GM19452 (cell line): ENCODE measurements at regions not wholly inside any gene's neighbourhood (a gene's known extent, or its start where the extent isn't known, plus 50 kb on each side); places are given as distances from the start of the nearest gene placed in this dataset.
"Not testable (repeated sequence)": the region's sequence is repeated elsewhere in the genome, so short reads cannot be mapped to it uniquely, and the experiment has no call there.

Experiments used
- ATAC-seq: cut with Tn5 transposase; IDR thresholded peaks from one replicate; pipeline ENCODE4 v1.9.1; 2021; ENCODE audit not compliant: unreplicated experiment

DNA sequence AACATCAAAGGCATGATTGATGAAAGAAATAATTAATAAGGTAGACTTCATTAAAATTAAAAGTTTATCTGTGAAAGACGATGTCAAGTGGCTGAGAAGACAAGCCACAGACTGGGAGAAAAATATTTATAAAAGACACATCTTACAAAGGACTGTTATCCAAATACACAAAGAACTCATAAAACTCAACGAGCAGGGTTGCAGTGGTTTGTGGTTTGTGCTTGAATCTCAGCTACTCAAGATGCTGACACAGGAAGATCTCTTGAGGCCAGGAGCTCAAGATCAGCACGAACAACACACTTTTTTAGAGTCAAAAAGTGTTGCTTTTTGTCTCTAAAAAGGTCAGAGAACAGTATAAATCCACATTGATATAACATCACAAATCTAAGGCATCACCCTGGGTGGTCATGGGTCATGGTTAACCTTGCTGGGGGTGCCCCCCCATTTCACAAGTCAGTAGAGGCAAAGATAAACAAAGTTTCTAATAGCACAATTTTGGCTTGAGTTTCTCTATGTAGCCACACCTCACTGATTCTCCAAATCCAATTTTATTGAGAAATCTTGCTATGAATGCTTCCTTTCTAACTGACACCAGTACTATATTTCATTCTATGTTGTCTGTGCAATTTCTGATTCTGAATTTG is 342.9 kb upstream of the RPS23 start:
- no peak for ATAC-seq

DNA sequence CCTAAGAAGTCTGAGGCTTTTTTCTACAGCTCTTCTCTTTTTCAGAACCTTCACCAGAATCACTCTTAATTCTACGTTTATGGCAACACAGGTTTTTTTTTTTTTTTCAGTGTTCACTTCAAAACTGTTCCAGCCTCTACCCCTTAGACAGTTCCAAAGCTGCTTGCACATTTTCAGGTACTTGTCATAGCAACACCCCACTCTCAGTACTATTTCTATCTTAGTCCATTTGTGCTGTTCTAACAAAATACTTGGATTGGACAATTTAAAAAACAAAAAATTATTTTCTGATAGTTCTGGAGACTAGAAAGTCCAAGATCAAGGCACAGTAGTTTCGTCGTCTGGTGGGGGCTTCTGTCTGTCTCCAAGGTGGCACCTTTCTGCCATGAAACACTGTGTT is 340.9 kb upstream of the RPS23 start:
- no peak for ATAC-seq

DNA sequence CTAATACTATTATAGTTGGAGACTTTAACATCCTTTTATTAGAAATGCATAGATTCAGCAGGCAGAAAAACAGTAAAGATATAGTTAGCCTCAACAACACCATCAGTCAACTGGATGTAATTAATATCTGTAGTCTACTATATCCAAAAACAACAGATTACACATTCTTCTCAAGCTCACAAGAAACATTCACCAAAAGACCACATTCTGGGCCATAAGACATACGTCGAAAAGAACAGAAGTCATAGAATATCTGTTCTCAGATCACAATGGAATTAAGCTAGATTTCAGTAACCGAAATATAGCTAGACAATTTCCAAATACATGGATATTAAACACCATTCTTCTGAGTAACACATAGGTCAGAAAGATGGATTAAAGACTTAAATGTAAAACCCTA is 336.6 kb upstream of the RPS23 start:
- no peak for ATAC-seq

DNA sequence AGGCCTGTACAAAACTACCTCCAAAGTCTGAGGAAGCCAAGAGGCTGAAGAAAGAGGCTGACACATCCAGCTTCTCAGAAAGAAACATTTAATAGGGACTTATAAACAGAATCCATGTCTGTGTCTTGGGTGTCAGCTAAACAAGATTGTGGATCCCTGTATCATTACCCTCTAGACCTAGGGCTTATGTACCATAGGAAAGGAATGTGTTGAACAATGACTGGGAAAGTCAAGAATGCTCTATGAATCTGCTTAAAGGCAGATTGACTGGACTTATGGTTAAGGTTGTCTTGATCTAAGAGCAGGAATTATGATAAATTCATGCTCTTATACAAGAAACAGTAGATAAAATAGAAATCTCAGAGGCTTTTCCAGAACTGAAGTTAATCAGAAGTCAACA is 335.7 kb upstream of the RPS23 start:
- no peak for ATAC-seq

DNA sequence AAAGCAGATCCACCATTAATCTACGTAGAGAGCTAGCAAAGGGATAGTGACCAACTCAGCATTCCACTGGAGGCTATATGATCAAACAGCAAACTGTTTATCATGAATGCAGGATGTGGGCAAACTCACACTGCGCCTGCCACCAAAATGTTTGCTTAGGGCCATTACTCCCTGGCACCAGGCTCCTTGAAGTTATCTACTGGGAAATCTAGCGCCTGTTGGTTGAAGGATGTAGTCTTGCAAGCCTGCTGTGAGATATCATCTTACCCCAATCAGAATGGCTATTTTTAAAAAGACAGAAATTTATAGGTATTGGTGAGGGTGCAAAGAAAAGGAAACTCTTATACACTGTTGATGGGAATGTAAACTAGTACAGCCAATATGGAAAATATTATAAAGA is 332.5 kb upstream of the RPS23 start:
- ATAC-seq: no peak

DNA sequence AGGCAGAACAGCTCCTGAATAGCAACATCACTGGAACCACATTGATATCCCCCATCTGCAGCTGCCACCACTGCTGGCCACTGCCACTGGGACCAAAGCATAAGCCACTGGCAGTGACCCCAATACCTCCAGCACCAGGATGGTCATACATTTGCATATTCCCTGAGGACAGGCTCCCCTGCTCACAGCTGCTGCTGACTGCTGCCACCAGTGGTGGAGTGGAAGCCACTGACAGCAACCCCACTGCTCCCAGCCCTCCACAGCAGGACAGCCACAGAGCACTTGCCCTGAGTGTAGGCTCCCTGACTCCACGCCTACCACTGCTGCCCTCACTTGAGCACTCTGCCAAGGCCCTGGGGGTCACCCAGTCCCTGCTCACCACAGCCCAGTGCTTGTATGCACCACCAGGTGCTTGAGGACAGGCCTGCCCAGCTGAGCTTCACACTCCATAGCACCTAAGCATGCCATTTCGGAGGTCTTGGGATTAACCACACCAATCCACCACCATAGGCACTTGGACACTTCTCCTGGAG is 327.4 kb upstream of the RPS23 start:
- no peak for ATAC-seq

DNA sequence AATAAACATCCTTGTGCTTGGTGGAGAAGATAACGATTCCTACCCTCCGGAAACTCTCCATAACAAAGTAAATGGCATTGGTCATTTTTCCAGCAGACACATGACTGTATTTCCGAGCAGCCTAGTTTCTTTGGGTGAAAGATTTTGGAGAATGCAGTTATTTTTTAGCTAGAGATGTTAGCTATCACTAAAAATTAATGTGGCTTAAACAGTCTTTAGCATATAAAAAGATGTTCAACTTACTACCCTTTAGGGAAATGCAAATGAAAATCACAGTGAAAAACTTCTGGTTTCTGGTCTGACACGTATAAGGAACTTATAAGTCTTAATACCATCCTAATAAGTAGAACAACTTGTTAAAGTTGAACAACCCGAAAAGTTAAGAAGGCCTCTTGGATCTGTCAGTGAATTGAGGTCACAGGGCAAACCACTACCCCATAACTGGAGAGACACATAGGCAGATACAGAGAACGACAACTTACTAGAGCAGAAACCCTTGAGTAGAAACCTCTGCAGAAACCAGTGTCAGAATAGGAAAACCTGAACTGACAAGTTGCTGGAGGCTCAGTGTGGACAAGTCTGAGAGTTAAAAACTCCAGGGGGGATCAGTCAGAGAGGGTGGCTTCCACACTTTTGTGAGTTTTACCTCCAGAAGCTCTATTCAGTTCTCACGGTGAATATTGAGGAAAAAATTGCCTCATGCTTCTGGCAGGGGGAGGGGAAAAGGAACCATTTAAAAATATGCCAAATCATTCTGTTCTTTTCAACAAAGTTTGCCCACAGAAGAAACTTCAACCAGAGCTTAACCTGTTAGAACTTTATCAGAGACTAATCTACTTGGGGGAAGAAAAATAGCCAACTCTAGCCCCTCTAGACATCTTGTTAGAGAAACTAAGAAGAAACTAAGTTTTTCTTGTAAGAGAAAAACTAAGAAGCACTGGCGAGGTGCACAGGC is 325.2 kb upstream of the RPS23 start:
- no peak for ATAC-seq

DNA sequence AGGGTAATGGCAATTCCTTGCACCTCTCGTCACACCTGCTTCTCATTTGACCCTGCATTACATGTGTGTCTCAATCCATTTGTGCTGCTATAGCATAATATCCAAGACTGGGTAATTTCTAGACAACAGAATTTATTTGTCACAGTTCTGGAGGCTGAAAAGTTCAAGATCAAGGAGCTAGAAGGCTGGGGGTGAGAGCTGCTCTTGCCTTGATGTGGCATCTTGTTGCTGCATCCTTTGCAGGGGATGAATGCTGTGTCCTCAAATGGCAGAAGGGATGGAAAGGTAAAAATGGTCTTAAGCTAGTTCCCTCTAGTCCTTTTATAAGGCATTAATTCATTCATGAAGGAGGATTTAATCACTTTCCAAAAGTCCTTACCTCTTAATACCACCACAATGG is 323.7 kb upstream of the RPS23 start:
- ATAC-seq: no peak

DNA sequence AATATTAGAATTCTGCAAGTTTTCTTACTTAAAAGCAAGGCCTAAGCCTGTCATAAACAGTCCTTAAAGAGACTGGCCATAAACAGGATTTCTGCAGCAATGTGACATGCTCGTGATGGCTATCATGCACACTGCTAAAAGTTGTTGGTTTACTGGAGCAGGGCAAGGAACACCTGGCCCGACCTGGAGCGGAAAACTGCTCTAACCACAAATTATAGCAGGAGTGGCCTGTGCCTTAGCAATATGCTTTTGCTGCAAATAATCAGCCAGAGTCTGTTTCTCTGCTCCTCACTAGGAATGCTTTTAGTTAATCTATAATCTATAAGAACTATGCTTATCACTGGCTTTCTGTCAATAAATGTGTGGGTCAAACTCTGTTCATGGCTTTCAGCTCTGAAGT is 322.9 kb upstream of the RPS23 start:
- ATAC-seq: no peak

DNA sequence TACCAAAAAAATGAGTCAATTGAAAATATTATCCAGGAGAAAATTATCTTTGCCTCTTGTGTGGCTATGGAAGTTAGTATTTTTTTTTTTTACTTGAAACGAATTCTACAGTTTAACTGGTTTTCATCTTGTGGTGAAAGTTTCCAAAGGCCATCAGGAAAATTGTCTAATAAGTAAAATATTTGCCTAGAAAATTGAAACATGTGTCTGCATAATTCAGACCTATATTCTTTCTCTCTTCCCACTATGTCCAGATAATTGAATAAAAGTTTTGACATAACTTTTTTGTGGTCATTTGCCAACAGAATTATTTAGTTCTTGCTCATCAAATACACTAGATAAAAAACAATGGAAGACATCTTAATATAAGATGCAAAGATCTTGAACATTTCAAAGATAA is 321.5 kb upstream of the RPS23 start:
- ATAC-seq: no peak

DNA sequence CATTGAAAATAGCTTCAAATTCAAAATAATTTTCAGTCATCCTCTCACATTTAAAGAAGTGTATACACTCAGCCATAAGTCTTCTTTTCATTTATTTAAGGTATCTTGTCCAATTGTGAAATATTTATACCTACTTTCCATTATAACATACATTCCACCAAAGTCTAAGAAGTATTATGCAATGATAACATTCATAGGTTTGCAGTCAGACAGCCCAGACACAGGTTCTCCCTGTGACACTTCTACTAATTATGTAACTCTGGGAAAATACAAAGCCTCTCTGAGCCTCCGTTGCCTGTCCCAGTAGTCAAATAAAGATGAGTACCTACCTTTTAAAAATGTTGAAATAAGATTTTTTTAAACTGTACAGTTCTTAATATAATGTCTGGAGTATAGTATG is 320.9 kb upstream of the RPS23 start:
- no peak for ATAC-seq

DNA sequence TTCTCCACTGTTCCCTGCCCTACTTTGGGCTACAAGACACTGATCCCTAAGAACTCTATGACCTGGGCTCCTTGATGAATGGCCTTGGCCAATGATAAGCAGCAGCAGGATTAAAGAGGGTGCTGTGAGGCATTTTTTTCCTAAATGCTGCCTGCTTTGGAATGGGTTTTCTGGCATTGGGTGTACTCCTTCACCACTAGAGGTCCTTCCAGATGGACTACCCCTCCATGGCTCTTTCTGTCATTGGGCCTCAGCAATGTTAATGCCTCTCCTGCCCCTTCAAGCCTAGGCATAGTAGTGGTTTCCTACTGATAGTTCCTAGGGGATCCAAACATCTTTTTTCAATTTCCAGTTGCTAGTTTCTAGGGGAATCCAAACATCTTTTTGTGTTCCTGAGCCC is 319.3 kb upstream of the RPS23 start:
- no peak for ATAC-seq

DNA sequence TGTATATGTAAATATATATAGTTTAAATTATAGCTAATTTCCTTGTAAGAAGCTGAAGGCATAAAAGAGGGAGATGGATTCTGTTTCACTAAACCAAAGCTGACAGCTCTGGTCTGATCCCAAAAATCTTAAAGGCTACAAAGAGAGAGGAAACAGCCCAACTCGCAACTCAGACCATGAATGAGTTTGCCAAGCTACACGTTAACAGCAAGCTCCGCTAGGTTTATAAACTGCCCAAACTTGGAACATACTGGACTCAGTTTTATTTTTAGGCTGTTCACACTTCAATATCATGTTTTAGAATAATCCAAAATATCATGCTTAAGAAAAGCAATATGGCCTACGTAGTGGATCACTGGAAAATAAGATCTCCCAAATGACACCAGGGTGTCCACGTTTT is 318.3 kb upstream of the RPS23 start:
- ATAC-seq: no peak

DNA sequence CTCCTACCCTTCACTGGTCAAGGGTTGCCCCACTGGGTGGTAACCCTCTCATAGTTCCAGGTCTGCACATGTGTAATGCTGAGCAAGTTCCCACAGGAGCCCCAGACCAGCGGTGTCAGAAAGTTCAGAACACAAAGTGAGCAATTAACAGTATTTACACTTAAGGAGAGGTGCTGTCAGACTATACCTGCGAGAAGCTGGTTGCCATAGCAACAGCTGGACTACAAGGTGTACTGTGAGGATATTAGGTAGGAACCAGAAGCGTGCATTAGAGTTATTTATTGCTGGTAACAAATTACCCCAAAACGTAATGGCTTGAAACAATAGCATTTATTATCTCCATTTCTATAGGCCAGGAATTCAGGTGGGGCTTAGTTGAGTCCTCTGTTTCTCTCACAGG is 317.0 kb upstream of the RPS23 start:
- no peak for ATAC-seq

DNA sequence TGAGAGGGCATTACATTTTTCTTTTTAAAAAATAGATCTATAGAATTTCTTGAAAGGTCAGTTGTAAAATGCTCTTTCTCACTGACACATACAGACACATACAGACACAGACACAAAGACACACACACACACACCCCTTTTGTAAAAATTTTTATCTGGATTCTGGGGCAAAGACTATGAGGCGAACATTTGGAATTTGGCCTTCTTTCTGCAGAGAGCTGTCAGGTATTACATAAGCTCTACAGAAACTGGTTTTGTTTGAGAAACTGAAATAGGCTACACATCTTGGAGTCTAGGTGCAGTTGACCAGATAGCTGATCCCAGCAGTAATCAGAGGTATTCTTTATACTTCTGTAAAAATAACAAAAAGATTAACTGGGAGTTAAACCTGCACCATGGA is 315.9 kb upstream of the RPS23 start:
- no peak for ATAC-seq

DNA sequence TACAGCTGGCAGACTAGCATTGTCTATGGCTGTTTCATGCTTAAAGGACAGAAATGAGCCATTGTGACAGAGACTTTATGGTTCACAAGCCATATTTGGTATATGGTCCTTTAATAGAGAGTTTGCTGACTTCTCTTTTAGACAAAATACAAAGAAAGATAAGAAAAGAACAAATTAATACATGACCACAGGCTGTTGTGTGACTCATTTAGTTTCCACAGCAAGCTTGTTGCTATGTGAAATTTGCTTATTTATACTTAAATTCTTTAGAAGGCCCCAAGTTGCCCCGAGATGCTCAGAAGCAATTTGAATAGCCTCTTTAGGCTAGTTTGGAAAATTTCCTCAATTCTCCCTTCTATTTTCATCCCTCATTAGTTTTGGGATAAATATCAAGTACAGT is 315.3 kb upstream of the RPS23 start:
- ATAC-seq: no peak

DNA sequence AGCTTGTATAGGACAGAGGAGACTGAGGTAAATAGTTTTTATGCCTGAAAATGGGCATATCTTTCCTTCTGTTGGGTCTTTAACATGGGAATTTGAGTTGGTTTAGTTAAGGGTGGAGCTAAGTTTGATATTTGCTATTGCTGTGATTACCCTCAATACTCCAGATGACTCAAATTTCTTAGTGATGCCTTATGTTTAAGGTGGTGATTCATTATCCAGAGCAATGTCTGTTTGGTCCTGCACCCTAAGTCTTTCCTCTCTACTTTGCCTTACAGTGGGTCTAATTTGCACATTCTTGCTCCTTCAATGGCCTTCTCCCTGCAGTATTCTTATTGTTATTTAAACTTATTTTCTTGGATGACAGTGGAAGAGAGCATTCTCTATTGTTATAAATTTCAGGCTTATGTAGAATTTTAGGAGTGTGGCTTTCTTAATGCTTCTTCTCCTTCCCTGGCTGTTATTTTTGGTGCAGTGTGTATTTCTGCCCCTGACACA is 312.9 kb upstream of the RPS23 start:
- no peak for ATAC-seq

DNA sequence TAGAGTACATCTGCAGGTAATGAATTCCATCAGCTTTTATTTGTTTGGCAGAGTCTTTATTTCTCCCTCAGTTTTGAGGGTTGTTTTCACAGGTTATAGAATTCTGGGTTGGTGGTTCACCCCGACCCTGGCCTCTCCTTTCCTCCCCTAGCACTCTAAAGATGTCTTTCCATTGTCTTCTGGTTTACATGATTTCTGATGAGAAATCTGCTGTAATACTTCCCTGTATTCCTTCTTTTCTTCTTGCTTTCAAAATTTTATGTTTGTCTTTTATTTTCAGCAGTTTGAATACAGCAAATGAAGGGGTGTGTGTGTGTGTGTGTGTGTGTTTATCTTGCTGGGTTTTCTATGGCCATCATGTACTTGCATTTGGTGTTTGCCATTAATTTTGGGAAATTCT is 312.0 kb upstream of the RPS23 start:
- ATAC-seq: no peak

DNA sequence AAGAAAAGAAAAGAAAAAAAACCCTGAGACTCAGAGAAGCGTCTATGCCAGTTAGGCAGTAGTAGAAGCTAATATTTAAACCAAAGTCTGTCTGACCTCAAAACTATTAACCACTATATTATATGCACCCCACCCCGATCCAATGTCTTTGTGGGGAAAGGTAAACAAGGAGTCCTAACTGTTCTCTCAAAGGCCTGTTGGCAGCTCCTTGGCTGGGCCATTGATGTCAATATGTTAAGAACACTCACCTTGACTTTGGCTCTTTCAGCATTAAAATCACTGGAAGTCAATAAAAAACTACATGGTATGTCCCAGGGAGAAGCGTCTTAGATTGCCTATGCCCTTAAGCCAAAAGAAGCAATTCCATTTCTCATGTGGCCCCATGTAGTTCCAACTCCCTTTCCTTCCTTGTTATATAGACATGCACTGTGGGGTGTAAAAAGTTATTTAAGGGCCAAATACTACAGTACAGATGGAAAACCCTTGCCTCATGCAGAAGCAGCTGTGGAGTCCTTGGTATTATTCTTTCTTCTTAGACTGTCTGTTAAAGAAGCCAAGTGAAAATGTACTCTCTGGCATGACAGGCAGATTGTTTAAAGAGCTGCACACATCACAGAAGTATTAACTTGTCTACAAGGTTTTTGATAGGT is 308.6 kb upstream of the RPS23 start:
- ATAC-seq: no peak

DNA sequence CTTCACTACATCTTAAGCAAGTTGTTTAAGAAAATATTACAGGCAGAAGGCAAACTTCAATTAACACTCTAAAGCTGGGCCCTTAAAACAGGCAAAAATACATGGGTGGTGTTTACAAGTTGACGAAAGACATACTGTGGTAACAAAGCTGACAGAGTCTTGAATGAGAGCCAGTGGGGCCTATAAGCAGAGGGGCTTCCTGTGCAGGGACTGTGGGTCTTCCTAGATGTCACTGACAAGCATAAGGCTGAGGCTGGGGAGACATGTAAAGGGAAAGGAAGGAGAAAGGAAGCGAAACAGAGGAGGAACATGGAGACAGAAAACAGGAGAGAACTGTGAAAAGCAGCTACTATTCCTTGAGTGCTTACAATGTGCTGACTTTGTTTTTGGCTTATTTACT is 308.0 kb upstream of the RPS23 start:
- ATAC-seq: no peak

DNA sequence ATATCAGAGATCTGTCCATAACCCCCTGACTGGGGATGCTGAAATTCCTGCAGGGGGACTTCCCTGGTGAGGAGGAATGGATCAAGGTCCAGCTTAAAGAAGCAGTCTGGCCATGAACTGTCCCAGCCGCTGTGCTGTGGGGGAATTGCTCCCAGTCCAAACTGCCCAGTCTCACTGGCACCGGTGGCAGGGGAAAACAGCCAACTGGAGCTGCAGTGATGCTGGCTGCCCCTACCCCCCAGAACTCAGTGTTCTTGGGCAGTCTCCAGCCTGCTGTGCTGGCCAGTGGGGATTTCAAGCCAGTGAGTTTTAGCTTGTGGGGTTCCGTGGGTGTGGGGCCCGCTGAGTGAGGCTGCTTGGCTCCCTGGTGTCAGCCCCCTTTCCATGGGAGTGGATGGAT is 306.5 kb upstream of the RPS23 start:
- ATAC-seq: no peak

DNA sequence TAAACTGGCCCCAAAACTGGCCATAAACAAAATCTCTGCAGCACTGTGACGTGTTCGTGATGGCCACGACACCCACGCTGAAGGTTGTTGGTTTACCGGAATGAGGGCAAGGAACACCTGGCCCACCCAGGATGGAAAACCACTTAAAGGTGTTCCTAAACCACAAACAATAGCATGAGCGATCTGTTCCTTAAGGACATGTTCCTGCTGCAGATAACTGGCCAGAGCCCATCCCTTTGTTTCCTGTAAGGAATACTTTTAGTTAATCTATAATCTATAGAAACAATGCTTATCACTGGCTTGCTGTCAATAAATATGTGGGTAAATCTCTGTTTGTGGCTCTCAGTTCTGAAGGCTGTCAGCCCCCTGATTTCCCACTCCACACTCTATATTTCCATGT is 305.2 kb upstream of the RPS23 start:
- ATAC-seq: not testable (repeated sequence)
